NCI-H2171 (cell line): ENCODE measurements at regions not wholly inside any gene's neighbourhood (a gene's known extent, or its start where the extent isn't known, plus 50 kb on each side); places are given as distances from the start of the nearest gene placed in this dataset.
"Not testable (repeated sequence)": the region's sequence is repeated elsewhere in the genome, so short reads cannot be mapped to it uniquely, and the experiment has no call there.

Experiments
- DNase-seq: peaks from one replicate; lab custom pipeline; 2025; lab: John Stamatoyannopoulos, UW

GRCh38 chr2:107753806-107754205 lies 72.9 kb upstream of the RGPD4 start:
- not testable (repeated sequence) for DNase-seq

- no peak for DNase-seq
Measured at GRCh38 chr2:107757223-107757622, 69.5 kb upstream of the RGPD4 start.

GRCh38 chr2:107760620-107761364 lies 65.9 kb upstream of the RGPD4 start:
- no peak for DNase-seq

GRCh38 chr2:107772353-107772752 lies 54.3 kb upstream of the RGPD4 start:
- no peak for DNase-seq

GRCh38 chr2:107775211-107775610 lies 51.5 kb upstream of the RGPD4 start:
- DNase-seq: no peak

- no peak for DNase-seq
Measured at GRCh38 chr2:107775791-107776190, 50.9 kb upstream of the RGPD4 start.

- no peak for DNase-seq
Measured at GRCh38 chr2:107776362-107776761, 50.3 kb upstream of the RGPD4 start.
